AG04449 (cell line): ENCODE measurements at regions not wholly inside any gene's neighbourhood (a gene's known extent, or its start where the extent isn't known, plus 50 kb on each side); places are given as distances from the start of the nearest gene placed in this dataset.

ENCODE experiments used
- CTCF ChIA-PET: fragments of 350-600 bp; formaldehyde crosslinking; extraction: SDS; loops from one replicate; lab custom pipeline; 2021; ENCODE audit warnings: antibody characterized with exemption; lab: Yijun Ruan, JAX
- POLR2A ChIA-PET: fragments of 400-600, 350-600 bp; formaldehyde crosslinking; extraction: SDS; loops from one replicate; lab custom pipeline; 2020; ENCODE audit warnings: antibody characterized with exemption, inconsistent platforms; lab: Yijun Ruan, JAX
- DNase-seq: peaks from one replicate; pipeline ENCODE4 v3.0.0-alpha.2; 2010; ENCODE audit warnings: low read depth, low spot score
- H3K4me3 ChIP-seq: 2 replicates; pipeline ENCODE4 v1.5.1; 2011; ENCODE audit warnings: low read depth, mild to moderate bottlenecking, control low read depth, low read length
- TF ChIP-seq, protein P1 (sequence below): IDR thresholded peaks from one replicate; pipeline ENCODE4 v1.5.1; 2011; ENCODE audit warnings: mild to moderate bottlenecking, moderate library complexity, low read length, control low read depth, inconsistent platforms; ENCODE audit not compliant: insufficient read depth; ENCODE audit errors: missing control alignments

DNA sequence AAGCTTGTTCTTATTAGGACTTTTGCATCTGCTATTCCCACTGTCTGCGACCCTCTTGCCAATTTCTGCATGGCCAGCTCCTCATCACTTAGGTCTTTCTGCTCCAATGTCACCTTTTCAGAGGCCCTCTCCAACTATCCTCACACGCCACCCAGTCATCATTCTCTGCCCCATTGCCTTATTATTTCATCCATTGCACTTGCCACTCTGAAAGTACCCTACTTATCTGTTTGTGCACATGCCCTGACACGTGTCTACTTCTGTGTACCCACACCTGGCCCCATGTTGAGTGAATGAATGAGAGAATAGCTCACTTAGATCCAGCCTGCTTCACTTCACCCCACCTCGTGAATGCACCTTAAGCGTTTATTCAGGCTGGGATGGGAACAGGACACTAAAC lies 218.7 kb upstream of the TBX3 start:
- DNase-seq = no peak
- CTCF ChIA-PET = interaction anchor here (1.2 kb wide), 1 partner anchor 8 kb away, joined by 4 read pairs; no protein-coding TSS in a partner anchor
- POLR2A ChIA-PET = interaction anchor here (0.5 to 1.6 kb wide), 7 partner anchors 11 to 254 kb away, joined by 3 to 9 read pairs (median 3); partner anchors contain the start of gene TBX3
- no peak overlapping the region; the same call in 1 of the 2 replicates for H3K4me3 ChIP-seq
- TF ChIP-seq, protein P1, sequence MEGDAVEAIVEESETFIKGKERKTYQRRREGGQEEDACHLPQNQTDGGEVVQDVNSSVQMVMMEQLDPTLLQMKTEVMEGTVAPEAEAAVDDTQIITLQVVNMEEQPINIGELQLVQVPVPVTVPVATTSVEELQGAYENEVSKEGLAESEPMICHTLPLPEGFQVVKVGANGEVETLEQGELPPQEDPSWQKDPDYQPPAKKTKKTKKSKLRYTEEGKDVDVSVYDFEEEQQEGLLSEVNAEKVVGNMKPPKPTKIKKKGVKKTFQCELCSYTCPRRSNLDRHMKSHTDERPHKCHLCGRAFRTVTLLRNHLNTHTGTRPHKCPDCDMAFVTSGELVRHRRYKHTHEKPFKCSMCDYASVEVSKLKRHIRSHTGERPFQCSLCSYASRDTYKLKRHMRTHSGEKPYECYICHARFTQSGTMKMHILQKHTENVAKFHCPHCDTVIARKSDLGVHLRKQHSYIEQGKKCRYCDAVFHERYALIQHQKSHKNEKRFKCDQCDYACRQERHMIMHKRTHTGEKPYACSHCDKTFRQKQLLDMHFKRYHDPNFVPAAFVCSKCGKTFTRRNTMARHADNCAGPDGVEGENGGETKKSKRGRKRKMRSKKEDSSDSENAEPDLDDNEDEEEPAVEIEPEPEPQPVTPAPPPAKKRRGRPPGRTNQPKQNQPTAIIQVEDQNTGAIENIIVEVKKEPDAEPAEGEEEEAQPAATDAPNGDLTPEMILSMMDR = no peak

DNA sequence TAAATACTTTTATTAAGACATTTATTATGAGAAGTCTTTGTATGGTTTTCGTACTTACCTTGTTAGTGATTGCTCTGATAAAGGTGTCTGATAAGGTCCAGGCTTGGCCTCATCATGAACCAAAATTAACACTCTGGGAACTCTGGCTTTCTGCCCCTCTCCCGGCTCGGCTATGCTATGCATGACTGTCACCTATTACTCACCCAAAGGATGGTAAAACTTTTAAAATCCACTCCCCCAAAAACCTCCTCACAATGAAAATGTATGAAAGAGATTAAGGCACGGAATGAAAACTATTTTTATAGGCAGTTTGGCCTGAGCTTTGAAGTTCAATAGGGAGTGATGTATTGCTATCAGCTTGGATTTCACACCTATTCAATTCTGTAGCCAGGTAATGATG lies 217.3 kb upstream of the TBX3 start:
- no peak for DNase-seq
- ChIA-PET POLR2A (no interaction called here), CTCF (no interaction called here)
- H3K4me3 ChIP-seq = no peak overlapping the region
- TF ChIP-seq, protein P1 = no peak

DNA sequence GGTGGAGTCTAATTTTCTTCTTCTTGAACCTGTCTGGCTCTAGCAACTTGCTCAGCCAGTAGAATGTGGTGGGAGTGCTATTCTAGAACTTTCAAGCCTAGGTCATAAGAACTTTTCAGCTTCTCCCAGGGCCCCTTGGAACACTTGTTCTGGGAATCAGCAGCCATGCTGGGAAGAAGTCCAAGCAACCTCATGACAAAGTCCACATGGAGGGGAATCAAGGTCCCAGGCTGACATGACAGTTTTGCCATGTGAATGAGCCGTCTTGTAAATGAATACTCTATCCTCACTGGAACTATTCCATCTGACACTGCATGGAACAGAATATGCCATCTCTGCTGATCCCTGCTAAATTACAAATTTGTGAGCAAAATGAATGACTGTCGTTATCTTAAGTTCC lies 214.2 kb upstream of the TBX3 start:
- CTCF ChIA-PET = no interaction called here
- H3K4me3 ChIP-seq = no peak overlapping the region
- TF ChIP-seq, protein P1 = no peak
- DNase-seq = no peak
- POLR2A ChIA-PET = no interaction called here

DNA sequence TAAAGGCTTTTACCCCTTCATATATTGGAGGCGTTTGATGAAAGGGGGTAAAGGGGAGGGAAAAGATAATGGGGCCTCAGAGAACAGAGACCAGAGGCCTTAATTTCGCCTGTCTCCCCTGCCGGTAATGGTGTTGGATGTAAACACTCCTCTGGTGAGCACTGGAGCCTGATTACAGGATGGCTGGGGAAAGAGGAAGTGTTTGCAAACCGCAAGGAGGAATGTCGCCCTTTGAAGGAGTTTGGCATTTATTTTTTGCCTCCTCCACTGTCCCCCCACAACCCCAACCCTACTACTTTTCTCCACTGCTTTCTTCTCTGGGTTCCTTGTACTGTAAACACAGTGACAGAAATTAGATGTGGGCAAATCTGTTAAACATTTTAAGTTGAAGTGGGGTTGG lies 211.9 kb upstream of the TBX3 start:
- CTCF ChIA-PET = no interaction called here
- POLR2A ChIA-PET = no interaction called here
- TF ChIP-seq, protein P1 = no peak

DNA sequence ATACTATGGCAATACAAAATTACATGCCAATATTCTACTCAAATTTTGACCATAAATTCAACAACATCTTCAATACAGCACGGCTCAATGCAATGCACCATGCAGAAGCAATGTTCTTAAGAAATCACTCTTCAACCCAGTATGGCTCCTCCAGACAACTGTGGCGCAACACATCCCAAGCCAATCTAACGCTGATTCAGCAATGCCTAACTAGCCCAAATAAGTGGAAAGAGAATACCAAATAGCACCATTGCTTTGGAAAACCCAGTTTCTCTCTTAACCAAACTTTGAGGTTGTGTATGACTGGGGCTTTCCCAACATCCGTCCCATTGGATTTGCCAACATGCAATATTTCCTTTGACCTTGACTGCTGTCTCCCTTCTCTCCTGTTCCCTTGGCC lies 211.1 kb upstream of the TBX3 start:
- no peak overlapping the region for H3K4me3 ChIP-seq
- DNase-seq = no peak
- TF ChIP-seq, protein P1 = no peak
- ChIA-PET CTCF (interaction anchor here (1.5 kb wide), 1 partner anchor 8 kb away, joined by 4 read pairs; no protein-coding TSS in a partner anchor), POLR2A (no interaction called here)

More for the DNA sequence above, 211.9 kb upstream of the TBX3 start:
- no peak for DNase-seq
- H3K4me3 ChIP-seq = no peak overlapping the region

DNA sequence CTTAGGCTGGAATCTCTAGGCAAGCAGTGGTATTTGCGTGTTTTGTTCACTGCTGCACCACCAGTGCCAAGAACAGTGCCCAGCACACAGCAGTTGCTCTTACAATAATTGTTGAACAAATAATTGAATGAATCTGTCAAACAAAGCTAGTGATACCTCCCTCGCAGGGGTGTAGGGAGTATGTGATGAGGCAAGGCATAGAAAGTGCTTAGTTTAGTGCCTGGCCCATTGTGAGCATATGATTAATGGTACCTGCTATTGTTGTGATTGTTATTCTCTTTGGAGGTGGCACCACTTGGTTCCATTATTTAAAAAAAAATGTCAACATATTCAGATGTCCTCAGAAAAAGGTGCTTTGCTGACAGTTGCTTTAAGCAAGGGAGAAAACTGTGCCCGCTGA lies 210.1 kb upstream of the TBX3 start:
- TF ChIP-seq, protein P1 = no peak
- no peak overlapping the region for H3K4me3 ChIP-seq
- POLR2A ChIA-PET = no interaction called here
- CTCF ChIA-PET = interaction anchor here (1.5 kb wide), 1 partner anchor 9 kb away, joined by 4 read pairs; no protein-coding TSS in a partner anchor
- DNase-seq = no peak
